ENCODE measurements at regions not wholly inside any gene's neighbourhood (a gene's known extent, or its start where the extent isn't known, plus 50 kb on each side); places are given as distances from the start of the nearest gene placed in this dataset.

DNA sequence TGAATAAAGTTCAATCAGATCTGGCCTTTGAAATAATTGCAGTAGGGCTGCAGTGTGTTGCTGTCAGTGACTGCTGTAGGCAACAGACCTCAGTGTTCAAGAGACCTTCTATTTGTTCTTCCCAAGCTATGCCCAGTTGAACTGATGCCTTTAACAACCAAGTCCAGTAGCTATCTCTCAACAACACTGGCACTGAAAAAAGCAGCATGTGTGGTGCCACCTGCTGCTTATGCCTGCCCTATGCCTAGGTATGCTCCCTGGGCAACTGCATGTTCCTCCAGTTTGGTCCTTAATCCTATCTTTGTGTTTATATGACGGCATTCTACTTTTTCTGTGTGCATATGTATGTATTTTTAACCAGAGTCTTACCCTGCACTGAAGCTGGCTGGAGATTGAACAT is 523.9 kb upstream of the MEX3C start:
- TF ChIP-seq, protein P1, sequence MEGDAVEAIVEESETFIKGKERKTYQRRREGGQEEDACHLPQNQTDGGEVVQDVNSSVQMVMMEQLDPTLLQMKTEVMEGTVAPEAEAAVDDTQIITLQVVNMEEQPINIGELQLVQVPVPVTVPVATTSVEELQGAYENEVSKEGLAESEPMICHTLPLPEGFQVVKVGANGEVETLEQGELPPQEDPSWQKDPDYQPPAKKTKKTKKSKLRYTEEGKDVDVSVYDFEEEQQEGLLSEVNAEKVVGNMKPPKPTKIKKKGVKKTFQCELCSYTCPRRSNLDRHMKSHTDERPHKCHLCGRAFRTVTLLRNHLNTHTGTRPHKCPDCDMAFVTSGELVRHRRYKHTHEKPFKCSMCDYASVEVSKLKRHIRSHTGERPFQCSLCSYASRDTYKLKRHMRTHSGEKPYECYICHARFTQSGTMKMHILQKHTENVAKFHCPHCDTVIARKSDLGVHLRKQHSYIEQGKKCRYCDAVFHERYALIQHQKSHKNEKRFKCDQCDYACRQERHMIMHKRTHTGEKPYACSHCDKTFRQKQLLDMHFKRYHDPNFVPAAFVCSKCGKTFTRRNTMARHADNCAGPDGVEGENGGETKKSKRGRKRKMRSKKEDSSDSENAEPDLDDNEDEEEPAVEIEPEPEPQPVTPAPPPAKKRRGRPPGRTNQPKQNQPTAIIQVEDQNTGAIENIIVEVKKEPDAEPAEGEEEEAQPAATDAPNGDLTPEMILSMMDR (IDR thresholded peaks at IDR 0.05), result no peak
- TF ChIP-seq NR3C1 (CRISPR knock-in tag; conservative IDR thresholded peaks at IDR 0.05; ENCODE audit: low read depth), result no peak
- TF ChIP-seq FOXJ3 (CRISPR knock-in tag; IDR thresholded peaks at IDR 0.05; ENCODE audit: borderline replicate concordance), result no peak
- no peak for TF ChIP-seq CBFB (CRISPR knock-in tag; IDR thresholded peaks at IDR 0.05; ENCODE audit: low read depth)
- TF ChIP-seq, protein P2, sequence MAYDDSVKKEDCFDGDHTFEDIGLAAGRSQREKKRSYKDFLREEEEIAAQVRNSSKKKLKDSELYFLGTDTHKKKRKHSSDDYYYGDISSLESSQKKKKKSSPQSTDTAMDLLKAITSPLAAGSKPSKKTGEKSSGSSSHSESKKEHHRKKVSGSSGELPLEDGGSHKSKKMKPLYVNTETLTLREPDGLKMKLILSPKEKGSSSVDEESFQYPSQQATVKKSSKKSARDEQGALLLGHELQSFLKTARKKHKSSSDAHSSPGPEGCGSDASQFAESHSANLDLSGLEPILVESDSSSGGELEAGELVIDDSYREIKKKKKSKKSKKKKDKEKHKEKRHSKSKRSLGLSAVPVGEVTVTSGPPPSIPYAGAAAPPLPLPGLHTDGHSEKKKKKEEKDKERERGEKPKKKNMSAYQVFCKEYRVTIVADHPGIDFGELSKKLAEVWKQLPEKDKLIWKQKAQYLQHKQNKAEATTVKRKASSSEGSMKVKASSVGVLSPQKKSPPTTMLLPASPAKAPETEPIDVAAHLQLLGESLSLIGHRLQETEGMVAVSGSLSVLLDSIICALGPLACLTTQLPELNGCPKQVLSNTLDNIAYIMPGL (CRISPR knock-in tag; IDR thresholded peaks at IDR 0.05), result no peak
